B cell (primary cell): ENCODE measurements at regions not wholly inside any gene's neighbourhood (a gene's known extent, or its start where the extent isn't known, plus 50 kb on each side); places are given as distances from the start of the nearest gene placed in this dataset.

ENCODE experiments used
- ATAC-seq: fragments of 200-7000 bp; cut with Tn5 transposase; one replicate; pipeline ENCODE4 v1.10.0; 2021; ENCODE audit warnings: low read depth, mild to moderate bottlenecking, moderate number of reproducible peaks, moderate library complexity
- CTCF ChIA-PET: fragments of 350-600 bp; sonication (Branson Sonifier 250); formaldehyde crosslinking; loops from one replicate; lab custom pipeline; 2021; ENCODE audit warnings: antibody characterized with exemption, inconsistent platforms; lab: Charles Lee
- POLR2A ChIA-PET: fragments of 350-600 bp; sonication (Branson Sonifier 250); formaldehyde crosslinking; loops from one replicate; lab custom pipeline; 2021; ENCODE audit warnings: antibody characterized with exemption; lab: Charles Lee
- DNase-seq: peaks from one replicate; pipeline ENCODE4 v3.0.0; 2013
- H2AFZ ChIP-seq: 2 replicates; pipeline ENCODE4 v1.6.1; 2012; ENCODE audit warnings: mild to moderate bottlenecking, low read depth, low read length; ENCODE audit not compliant: insufficient read depth, poor library complexity, severe bottlenecking
- H3K27ac ChIP-seq, 2 donors: 1 replicate in 1 of 2; 2 replicates in 1 of 2; pipeline ENCODE4 v1.5.1; 2012 to 2013; ENCODE audit warnings: low read length in 2 of 2, mild to moderate bottlenecking in 2 of 2, moderate library complexity in 1 of 2
- H3K27me3 ChIP-seq, 4 experiments: fragments of 200-600 bp in 1 of 4; sonication (generic) in 1 of 4; replicated peaks in 1 of 4; 1 replicate in 2 of 4; 2 replicates in 2 of 4; pipeline versions ENCODE4 v1.6.1 to v1.7.0; 2013 to 2016; ENCODE audit warnings: low read length in 3 of 4, mild to moderate bottlenecking in 2 of 4, mixed read lengths in 1 of 4, moderate library complexity in 1 of 4; ENCODE audit not compliant: insufficient read depth in 4 of 4, control insufficient read depth in 3 of 4; ENCODE audit errors: control extremely low read depth in 1 of 4
- H3K36me3 ChIP-seq, 2 experiments: replicated peaks in 1 of 2; 1 replicate in 1 of 2; 2 replicates in 1 of 2; pipeline versions ENCODE4 v1.6.1 to v1.7.1; 2013; ENCODE audit warnings: low read length in 1 of 2; ENCODE audit not compliant: insufficient read depth in 2 of 2, control insufficient read depth in 1 of 2; ENCODE audit errors: control extremely low read depth in 1 of 2, extremely low read depth in 1 of 2
- H3K4me1 ChIP-seq, 2 donors: fragments of 200-600 bp in 1 of 2; sonication (generic) in 1 of 2; 1 replicate in 1 of 2; 2 replicates in 1 of 2; pipeline versions ENCODE4 v1.5.1 to v1.6.1; 2013 to 2017; ENCODE audit warnings: low read length in 2 of 2; ENCODE audit not compliant: control insufficient read depth in 2 of 2, insufficient read depth in 2 of 2
- H3K4me2 ChIP-seq: replicated peaks from 2 replicates; pipeline ENCODE3; 2012; ENCODE audit warnings: mild to moderate bottlenecking, low read depth, low read length; ENCODE audit not compliant: poor library complexity, severe bottlenecking
- H3K4me3 ChIP-seq, 5 experiments: fragments of 200-600 bp in 1 of 5; sonication (generic) in 1 of 5; 1 replicate in 3 of 5; 2 replicates in 2 of 5; pipeline versions ENCODE4 v1.5.1 to v1.7.0; 2011 to 2016; ENCODE audit warnings: low read length in 4 of 5, mild to moderate bottlenecking in 4 of 5, low read depth in 2 of 5, control low read depth in 1 of 5, moderate library complexity in 1 of 5; ENCODE audit not compliant: insufficient read depth in 1 of 5; ENCODE audit errors: control extremely low read depth in 1 of 5, extremely low read depth in 1 of 5
- H3K79me2 ChIP-seq: fragments of 200-600 bp; sonication (generic); one replicate; pipeline ENCODE4 v1.6.0; 2016; ENCODE audit warnings: low read length; ENCODE audit not compliant: control insufficient read depth, insufficient read depth
- H3K9ac ChIP-seq: fragments of 200-600 bp; sonication (generic); 2 replicates; pipeline ENCODE4 v1.6.1; 2017; ENCODE audit warnings: mild to moderate bottlenecking, low read length, moderate library complexity
- H3K9me3 ChIP-seq, 3 donors: one replicate each; pipeline versions ENCODE4 v1.6.1 to v1.7.1; 2013; ENCODE audit warnings: low read length in 2 of 3; ENCODE audit not compliant: control insufficient read depth in 2 of 3, insufficient read depth in 1 of 3; ENCODE audit errors: control extremely low read depth in 1 of 3
- H4K20me1 ChIP-seq: 2 replicates; pipeline ENCODE4 v1.6.0; 2012; ENCODE audit warnings: mild to moderate bottlenecking, low read length; ENCODE audit not compliant: insufficient read depth, control insufficient read depth, poor library complexity, severe bottlenecking
- H3K27ac Mint-ChIP-seq: one replicate; pipeline ENCODE4 v1.8.0; 2021; ENCODE audit warnings: mixed read lengths
- H3K27me3 Mint-ChIP-seq: one replicate; pipeline ENCODE4 v1.8.0; 2021; ENCODE audit warnings: mixed read lengths
- H3K4me1 Mint-ChIP-seq: one replicate; pipeline ENCODE4 v1.8.0; 2021; ENCODE audit warnings: mixed read lengths
- H3K4me3 Mint-ChIP-seq: one replicate; pipeline ENCODE4 v1.8.0; 2021; ENCODE audit warnings: mixed read lengths
- H3K9me3 Mint-ChIP-seq: one replicate; pipeline ENCODE4 v1.8.0; 2022; ENCODE audit warnings: mixed read lengths; ENCODE audit not compliant: insufficient read depth
- CTCF ChIP-seq: fragments of 200-600 bp; IDR thresholded peaks from one replicate; pipeline ENCODE4 v1.8.0; 2022; ENCODE audit warnings: antibody characterized with exemption, mild to moderate bottlenecking
- EZH2 ChIP-seq: IDR thresholded peaks from 2 replicates; pipeline ENCODE4 v1.6.1; 2012; ENCODE audit warnings: borderline replicate concordance, low read depth, mild to moderate bottlenecking, moderate library complexity, low read length; ENCODE audit not compliant: insufficient read depth, poor library complexity, severe bottlenecking
- WGBS: methylation state at CpG from one replicate; pipeline ENCODE4 v1.1.5; 2013; ENCODE audit warnings: missing lambda C conversion rate; ENCODE audit not compliant: insufficient coverage; 5-methylcytosine and 5-hydroxymethylcytosine counted together
- intact Hi-C: fragments of 100-400 bp; cut with micrococcal nuclease; formaldehyde crosslinking; loops from one replicate; pipeline ENCODE4 v1.10.0; 2022

- Mint-ChIP-seq H3K27ac (no peak overlapping the region), H3K9me3 (no peaks in the 10 kb centered on the region), H3K4me1 (no peaks in the 10 kb centered on the region), H3K27me3 (peaks cover 26% of the 10 kb centered on the region), H3K4me3 (no peak overlapping the region)
- intact Hi-C loops = no loop called here
- H4K20me1 ChIP-seq = no peaks in the 10 kb centered on the region
- no peak for ATAC-seq
- no peak overlapping the region for H3K4me2 ChIP-seq
- no peak overlapping the region for H3K27ac ChIP-seq
- DNase-seq = no peak
- WGBS = 86% methylated on average over 3 of the region's 3 CpGs
- no peaks in the 10 kb centered on the region for H3K79me2 ChIP-seq
- H3K9me3 ChIP-seq = no peaks in the 10 kb centered on the region
- CTCF ChIA-PET = no interaction called here
- H3K4me1 ChIP-seq = no peaks in the 10 kb centered on the region
- no peak for TF ChIP-seq EZH2
- no peak for TF ChIP-seq CTCF
- H3K27me3 ChIP-seq = peaks cover 0 to 3% (median 0%) of the 10 kb centered on the region in 4 experiments
- no peaks in the 10 kb centered on the region for H3K36me3 ChIP-seq
- no peak overlapping the region for H3K4me3 ChIP-seq
- H3K9ac ChIP-seq = no peak overlapping the region
- POLR2A ChIA-PET = no interaction called here
- H2AFZ ChIP-seq = no peak overlapping the region
Measured at GRCh38 chr1:30521261-30521865, 202.0 kb downstream of the MATN1 start.

GRCh38 chr1:30520476-30520875 lies 202.9 kb downstream of the MATN1 start:
- Mint-ChIP-seq H3K9me3 (no peaks in the 10 kb centered on the region), H3K4me1 (no peaks in the 10 kb centered on the region), H3K4me3 (no peak overlapping the region), H3K27me3 (peaks cover 28% of the 10 kb centered on the region), H3K27ac (no peak overlapping the region)
- no peak for DNase-seq
- Histone ChIP-seq H3K9ac (no peak overlapping the region), H3K4me2 (no peak overlapping the region), H2AFZ (no peak overlapping the region), H3K79me2 (no peaks in the 10 kb centered on the region), H3K36me3 (no peaks in the 10 kb centered on the region), H3K4me3 (no peak overlapping the region), H3K27me3 (peaks cover 0 to 3% (median 0%) of the 10 kb centered on the region in 4 experiments), H3K4me1 (no peaks in the 10 kb centered on the region), H3K9me3 (no peaks in the 10 kb centered on the region), H3K27ac (no peak overlapping the region), H4K20me1 (no peaks in the 10 kb centered on the region)
- ChIA-PET CTCF (no interaction called here), POLR2A (no interaction called here)
- intact Hi-C loops = no loop called here
- TF ChIP-seq CTCF (no peak), EZH2 (no peak)
- no CpG with 5 or more reads among the region's 2 CpGs for WGBS
- ATAC-seq = no peak
